GM12874 (cell line): ENCODE measurements at regions not wholly inside any gene's neighbourhood (a gene's known extent, or its start where the extent isn't known, plus 50 kb on each side); places are given as distances from the start of the nearest gene placed in this dataset.

ENCODE experiments used
- TF ChIP-seq, protein P1 (sequence below): IDR thresholded peaks from 2 replicates; pipeline ENCODE4 v1.5.1; 2011; ENCODE audit warnings: low read depth, mild to moderate bottlenecking, control low read depth, low read length, moderate library complexity; ENCODE audit not compliant: insufficient read depth

DNA sequence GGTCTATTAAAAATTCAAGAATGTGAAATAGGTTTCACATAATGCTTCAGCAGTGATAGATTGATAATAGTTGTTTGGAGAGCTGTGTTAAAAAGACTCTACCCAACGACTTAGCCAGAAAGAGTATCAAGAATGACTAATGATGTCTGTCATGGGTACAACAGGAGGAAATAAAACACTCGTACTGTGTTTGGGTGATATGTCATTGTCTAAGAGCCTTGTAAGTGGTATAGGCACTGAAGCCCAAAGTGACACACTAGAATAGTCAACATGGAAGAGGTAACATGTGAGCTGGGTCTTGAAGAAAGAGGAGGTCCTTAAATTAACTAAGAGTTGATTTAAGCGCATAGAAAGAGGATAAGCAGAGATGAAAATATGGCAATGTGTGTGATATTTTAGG is 471.8 kb upstream of the MAN1A1 start:
- TF ChIP-seq, protein P1, sequence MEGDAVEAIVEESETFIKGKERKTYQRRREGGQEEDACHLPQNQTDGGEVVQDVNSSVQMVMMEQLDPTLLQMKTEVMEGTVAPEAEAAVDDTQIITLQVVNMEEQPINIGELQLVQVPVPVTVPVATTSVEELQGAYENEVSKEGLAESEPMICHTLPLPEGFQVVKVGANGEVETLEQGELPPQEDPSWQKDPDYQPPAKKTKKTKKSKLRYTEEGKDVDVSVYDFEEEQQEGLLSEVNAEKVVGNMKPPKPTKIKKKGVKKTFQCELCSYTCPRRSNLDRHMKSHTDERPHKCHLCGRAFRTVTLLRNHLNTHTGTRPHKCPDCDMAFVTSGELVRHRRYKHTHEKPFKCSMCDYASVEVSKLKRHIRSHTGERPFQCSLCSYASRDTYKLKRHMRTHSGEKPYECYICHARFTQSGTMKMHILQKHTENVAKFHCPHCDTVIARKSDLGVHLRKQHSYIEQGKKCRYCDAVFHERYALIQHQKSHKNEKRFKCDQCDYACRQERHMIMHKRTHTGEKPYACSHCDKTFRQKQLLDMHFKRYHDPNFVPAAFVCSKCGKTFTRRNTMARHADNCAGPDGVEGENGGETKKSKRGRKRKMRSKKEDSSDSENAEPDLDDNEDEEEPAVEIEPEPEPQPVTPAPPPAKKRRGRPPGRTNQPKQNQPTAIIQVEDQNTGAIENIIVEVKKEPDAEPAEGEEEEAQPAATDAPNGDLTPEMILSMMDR = no peak

DNA sequence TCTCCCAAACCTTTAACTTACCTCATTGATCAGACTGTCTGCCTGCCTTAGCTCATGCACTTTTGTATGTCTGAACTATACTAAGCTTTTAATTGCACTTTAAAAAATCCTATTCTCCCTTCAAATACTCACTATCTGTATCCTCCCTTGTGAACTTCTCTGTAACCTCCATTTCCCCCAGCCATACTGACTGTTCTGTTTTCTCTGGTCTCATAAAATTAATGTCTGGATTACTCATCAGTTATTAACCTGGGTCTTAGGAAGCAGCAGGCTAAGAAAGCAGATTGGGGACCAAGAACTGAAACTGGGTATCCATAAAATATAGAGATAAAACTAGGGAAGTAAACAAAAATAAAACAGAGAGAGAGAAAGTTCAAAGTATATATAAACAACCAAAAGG is 469.3 kb upstream of the MAN1A1 start:
- TF ChIP-seq, protein P1 = no peak

DNA sequence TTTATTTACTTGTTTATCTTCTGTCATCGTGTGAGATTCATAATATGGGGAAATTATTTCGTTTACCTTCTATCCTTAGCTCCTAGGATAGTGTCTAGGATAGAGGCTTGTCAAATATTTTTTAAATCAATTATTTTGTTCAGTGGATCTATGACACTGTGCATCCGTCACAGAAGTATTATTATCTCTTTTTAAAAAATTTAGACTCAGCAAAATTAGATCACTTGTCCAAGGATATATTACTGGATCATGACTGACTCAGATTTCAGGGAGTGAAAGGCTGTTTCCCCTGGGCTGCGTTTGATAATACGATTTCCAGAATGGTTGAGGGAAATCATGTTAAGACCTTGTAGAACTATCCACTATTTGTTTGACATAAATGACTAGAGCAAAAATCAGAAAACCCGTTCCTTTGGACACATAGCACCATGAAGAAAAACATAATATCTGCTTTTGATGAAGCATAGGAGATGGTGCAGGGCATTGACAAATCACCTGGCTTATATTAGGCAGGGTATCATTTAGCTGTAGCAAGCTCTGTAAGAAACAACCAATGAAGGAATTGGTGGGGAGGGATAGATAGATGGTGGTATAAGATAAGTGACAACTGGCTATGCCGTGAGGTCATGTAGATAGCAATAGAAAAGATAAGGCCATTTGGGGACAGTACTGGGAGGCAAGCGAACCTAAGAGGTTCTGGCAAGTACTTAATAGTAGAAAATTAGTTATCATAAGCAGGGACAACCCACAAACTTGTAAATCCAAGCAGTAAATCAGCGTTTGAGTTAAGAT is 465.2 kb upstream of the MAN1A1 start:
- TF ChIP-seq, protein P1 = no peak

DNA sequence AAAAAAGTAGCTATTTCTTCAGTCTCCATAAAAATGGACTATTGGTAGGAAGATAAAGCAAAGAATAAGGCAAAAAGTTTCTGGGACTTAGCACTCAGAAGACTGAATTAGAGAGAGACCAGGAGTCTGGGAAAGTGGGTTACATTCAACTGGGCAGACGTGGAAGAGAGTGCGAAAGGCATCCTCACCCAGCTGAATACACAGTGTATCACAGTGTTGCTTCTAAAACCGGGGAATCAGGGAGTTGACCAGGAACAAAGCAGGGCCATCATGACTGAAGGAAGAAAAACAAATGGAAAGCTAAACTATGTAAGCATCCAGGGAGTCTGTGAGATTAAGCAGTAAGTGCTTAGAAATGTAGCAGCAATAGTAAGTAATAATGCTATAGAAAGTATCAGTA is 452.9 kb upstream of the MAN1A1 start:
- TF ChIP-seq, protein P1 = no peak

DNA sequence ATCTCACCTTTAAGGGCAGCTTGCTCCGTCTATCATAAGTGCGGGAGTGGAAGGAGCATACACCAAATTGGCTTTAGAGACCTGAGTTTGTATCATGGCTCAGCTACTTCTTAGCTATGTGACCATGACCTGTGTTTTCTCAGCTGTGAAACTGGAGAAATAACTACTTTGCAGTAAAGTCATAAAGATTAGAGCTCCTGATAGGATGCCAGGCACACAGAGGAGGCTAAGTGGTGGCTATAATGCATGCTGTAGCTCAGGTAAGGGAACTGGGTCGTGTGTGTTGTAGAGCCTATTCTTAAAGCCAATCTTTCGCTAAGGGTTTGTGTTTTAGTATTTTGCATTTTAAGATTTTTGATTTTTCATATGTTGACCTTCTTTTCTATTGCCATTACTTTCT is 451.5 kb upstream of the MAN1A1 start:
- TF ChIP-seq, protein P1 = no peak

DNA sequence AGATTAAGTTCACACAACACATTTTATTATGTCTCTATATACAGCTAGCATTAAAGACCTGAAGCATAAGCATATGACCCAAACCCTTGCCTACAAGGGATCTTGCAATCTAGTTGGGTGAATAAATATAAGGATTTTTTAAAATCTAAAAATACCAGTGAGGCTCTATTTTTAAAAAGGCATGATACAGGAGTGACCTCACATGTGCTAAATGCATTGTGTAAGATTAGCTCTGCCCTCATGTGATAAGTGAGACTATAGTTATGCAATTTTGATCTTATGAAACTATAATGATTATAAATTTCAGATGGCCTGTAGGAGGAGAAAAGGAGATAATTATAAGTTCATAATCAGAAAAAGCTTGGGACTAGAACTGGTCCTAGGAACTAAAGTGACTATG is 451.0 kb upstream of the MAN1A1 start:
- TF ChIP-seq, protein P1 = no peak

DNA sequence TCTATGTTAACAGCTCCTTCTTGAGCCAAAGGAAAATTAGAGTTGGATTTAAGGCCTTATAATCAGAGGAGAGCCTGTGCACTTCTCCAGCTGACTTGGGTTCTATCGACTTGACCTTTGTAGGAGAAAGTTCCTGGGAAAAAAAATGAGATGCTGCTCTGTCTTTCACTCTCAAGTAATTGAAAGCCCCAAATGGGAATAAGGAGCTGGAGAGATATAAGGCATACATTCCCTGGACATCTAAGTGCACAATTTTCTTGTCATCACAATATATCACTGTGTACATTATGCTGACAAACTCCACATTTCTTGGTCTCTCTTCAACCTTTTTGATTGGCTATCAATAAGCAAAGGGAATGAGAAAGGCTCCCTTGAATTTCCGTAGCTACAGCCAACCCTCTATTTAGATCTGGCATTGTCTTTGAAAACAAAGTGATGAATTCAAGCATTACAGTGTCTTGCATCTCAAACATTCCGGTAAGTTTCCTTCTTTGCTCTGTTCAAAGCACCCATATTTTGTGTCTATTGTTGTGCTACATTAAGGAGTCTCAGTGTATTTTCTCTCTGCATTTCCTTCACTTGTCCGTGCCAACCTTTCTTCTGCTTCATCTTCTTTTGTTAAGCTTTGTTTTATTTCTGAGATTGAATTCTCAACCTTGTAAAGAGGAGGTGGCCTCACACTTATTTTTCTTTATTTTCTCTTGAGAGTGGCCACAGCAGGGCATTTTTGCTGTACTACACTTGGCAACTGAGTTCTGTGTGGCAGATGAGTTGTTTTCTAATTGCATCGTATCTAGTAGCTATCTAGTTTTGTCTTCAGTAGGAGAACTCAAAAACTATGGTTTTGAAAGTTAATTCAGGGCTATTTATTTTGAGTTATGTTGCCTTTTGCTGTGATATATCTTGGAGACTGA is 450.3 kb upstream of the MAN1A1 start:
- TF ChIP-seq, protein P1 = no peak
